NCI-H1930 (cell line): ENCODE measurements at regions not wholly inside any gene's neighbourhood (a gene's known extent, or its start where the extent isn't known, plus 50 kb on each side); places are given as distances from the start of the nearest gene placed in this dataset.
"Not testable (repeated sequence)": the region's sequence is repeated elsewhere in the genome, so short reads cannot be mapped to it uniquely, and the experiment has no call there.

Experiments
- DNase-seq, 2 experiments: peaks; one replicate each; lab custom pipeline; 2025; lab: John Stamatoyannopoulos, UW

GRCh38 chr9:107839371-107839770 lies 349.8 kb upstream of the KLF4 start:
- DNase-seq = no peak

DNA sequence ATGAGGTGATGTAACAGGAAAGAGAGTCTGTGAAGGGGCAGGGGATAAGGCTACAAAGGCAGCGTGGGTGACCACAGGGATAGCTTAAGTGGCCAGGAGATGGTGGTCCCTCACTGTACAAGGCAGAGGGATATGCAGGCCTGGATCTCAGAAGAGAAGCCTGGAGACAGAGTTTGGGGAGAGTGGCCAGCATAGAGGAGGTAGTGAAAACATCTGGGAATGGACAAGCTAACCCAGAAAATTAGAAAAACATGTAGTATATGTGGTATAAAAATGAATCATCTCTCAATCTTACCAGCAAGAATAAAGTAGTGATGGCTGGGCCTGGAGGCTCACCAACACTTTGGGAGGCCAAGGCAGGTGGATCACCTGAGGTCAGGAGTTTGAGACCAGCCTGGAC lies 349.2 kb upstream of the KLF4 start:
- DNase-seq = no peak

DNA sequence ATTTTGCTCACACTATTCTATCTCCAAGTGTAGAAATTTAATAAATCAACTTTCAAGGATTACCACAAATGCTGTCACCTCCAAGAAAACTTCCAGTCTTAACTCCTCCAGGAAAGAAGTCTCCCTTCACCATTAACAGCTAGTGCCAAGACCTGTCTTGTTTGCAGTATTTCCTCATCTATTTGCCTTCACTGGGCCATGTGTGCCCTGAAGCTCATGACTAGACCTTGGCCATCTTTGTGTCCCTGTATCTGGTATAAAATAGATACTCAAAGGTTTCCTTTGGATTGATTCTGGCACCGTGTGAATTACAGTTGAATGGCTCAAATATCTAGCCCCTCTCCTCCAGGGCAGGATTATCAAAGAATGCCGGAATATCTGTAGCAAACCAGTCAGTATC lies 346.7 kb upstream of the KLF4 start:
- no peak for DNase-seq

- no peak for DNase-seq
These were observed 343.7 kb upstream of the KLF4 start for GRCh38 chr9:107833295-107833694.

GRCh38 chr9:107832871-107833270 lies 343.3 kb upstream of the KLF4 start:
- no peak for DNase-seq

DNA sequence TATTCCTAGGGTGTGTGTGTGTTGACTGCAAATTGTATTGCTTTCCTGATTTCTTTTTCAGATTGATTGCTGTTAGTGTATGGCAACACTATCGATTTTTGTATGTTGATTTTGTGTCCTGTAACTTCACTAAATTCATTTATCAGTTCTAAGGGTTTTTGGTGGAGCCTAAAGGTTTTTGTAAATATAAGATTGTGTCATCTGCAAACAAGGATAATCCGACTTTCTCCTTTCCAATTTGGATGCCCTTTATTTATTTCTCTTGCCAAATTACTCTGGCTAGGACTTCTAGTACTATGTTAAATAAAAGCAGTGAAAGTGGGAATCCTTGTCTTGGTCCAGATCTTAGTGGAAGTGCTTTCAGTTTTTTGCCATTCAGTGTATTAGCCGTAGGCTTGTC lies 340.9 kb upstream of the KLF4 start:
- DNase-seq = no peak

DNA sequence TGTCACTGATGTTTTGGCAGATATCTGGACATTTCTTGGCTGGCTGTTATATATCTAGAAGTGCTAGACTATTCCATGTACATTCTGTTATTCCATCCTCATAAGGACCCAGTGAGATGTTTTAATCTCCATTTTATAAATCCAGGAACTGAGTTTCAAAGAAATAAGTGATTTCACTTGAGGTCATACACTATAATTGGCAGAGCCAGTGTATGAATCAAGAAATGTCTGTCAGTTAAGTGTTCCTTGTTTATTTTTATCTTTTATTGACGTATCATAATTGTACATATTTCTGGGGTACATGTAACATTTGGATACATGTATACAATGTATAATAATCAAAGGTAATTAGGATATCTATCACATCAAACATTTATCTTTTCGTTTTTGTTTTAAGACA lies 338.3 kb upstream of the KLF4 start:
- no peak for DNase-seq

DNA sequence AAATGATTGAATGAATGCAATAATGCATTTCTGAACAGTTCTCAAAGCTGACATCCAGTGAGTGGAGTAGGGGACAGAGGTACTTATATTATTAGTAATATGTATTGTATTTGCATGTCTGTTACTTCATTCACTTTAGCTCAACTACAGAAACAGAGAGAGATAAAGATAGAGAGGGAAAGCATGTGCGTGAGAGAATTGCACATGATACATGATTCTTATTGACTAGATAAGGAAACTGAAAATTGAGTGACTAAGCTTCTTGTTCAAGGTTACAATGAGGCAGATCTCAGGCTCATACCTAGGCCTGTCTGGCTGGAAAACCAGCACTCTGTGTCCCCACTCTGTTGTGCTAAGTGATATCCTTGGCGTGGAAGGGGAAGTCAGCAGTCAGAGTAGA lies 337.7 kb upstream of the KLF4 start:
- DNase-seq = no peak

DNA sequence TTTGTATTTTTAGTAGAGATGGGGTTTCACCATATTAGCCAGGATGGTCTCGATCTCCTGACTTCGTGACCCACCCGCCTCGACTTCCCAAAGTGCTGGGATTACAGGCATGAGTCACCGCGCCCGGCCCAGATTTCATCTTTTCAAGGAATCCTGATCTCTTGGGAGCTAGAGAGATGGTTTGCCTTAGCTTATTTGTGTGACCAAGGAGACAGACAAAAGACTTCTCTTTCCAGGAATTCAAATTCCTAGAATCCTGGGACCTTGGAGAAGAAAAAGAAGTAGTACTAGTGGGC lies 337.1 kb upstream of the KLF4 start:
- not testable (repeated sequence) for DNase-seq

GRCh38 chr9:107824556-107824955 lies 335.0 kb upstream of the KLF4 start:
- DNase-seq = no peak

DNA sequence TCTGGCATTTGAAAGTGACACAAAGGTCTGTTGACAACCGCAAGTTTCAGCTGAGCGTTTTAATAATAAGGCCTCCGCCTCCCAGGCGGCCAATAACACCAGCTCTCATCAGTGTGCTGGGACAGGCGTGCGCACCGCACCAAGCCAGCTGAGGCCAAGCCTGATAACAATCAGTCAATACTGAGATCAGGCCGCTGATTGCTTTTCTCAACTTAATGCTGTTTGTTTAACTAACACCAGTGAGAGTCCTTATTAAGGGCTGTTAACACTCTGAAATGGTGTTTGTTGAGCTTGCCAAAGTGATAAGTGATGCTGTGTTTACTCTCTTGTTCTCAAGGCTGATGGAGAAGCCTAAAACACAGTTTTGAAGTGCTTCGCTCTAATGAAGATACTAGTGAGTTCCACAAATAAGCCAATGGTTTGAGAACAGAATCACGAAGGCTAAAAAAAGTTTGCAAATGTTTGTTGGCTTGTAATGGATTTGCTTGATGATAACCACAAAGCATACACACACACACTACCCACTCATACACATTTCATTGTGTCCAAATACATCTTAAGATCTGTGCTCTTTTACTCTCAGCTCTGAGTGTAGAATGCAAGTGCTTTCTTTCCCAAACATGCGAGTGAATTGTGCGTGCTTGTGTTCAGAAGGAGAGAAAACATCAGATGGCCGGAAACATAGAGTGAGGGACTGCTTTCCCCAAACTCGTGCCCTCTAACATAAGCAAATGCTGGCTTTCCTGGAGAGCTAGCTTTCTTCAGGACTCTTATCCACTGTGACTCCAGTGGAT lies 330.4 kb upstream of the KLF4 start:
- DNase-seq = peak; percentile 62 to 77

- not testable (repeated sequence) for DNase-seq
These were observed 328.9 kb upstream of the KLF4 start for GRCh38 chr9:107818503-107818829.

GRCh38 chr9:107817595-107818502 lies 328.3 kb upstream of the KLF4 start:
- not testable (repeated sequence) for DNase-seq

DNA sequence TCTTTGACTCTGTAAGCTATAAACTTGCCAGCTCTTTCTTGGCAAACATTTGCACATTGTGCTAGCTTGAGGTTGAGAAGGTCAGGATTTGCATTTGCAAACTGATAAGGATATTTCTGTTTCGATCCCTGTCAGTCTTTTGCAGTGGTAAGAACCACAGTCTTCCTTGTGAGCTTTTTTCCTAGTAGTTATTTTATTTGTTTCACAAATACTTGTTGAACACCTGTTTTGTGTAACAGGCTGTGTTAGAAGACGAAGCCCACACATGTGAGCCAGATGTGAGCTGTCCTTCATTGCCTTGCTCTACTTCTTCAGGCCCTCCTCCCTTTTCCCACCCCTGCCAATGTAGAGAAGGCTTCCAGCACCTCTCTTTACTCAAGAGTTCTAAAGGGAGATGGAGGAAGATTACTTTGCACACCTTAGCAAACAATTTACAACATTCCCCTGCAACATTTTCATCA lies 327.0 kb upstream of the KLF4 start:
- DNase-seq = no peak

- no peak for DNase-seq
These were observed 326.4 kb upstream of the KLF4 start for GRCh38 chr9:107815782-107816560.

DNA sequence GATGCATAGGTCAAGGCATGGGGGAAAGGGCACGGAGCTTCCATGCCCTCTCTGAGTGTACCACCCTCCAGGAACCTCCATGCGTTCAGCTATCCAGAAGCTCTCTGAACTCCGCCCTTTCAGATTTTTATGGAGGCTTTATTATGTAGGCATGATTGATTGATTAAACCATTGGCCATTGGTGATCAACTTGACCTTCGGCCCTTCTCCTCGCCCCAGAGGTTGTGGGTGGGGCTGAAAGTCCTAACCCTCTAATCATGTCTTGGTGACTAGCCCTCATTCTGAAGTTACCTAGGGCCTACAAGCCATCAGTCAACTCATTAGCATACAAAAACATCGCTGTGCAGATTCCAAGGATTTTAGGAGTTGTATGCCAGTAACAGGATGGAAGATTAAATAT lies 323.7 kb upstream of the KLF4 start:
- DNase-seq = no peak

GRCh38 chr9:107810461-107810961 lies 320.9 kb upstream of the KLF4 start:
- DNase-seq = no peak

GRCh38 chr9:107809871-107810460 lies 320.4 kb upstream of the KLF4 start:
- DNase-seq = no peak

- DNase-seq = no peak
These were observed 317.6 kb upstream of the KLF4 start for GRCh38 chr9:107807183-107807582.

- no peak for DNase-seq
These were observed 315.6 kb upstream of the KLF4 start for GRCh38 chr9:107805201-107805600.

DNA sequence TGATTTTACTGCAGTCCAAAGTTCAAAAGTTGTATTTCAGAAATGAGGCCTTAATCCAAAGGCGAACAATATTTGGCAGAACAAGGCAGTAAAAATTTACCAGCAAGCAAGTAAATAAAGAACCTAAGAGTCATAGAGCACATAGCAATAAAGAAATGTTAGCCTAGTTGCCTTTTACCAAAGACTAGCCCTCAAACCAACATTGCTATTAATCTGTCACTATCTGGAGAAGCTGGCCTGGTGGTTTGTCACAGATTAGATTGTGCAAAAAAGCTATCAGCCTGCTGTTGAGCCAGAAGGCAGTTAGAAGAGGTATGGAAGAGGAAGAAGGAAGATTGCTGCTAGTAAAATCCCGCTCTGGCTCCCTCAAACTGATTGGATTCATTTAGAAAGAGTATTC lies 304.7 kb upstream of the KLF4 start:
- DNase-seq = no peak

GRCh38 chr9:107793541-107793940 lies 304.0 kb upstream of the KLF4 start:
- no peak for DNase-seq
